ENCODE measurements at regions not wholly inside any gene's neighbourhood (a gene's known extent, or its start where the extent isn't known, plus 50 kb on each side); places are given as distances from the start of the nearest gene placed in this dataset.
A peak's percentile ranks its signal among the peaks of the same experiment; 100 is the strongest.

DNA sequence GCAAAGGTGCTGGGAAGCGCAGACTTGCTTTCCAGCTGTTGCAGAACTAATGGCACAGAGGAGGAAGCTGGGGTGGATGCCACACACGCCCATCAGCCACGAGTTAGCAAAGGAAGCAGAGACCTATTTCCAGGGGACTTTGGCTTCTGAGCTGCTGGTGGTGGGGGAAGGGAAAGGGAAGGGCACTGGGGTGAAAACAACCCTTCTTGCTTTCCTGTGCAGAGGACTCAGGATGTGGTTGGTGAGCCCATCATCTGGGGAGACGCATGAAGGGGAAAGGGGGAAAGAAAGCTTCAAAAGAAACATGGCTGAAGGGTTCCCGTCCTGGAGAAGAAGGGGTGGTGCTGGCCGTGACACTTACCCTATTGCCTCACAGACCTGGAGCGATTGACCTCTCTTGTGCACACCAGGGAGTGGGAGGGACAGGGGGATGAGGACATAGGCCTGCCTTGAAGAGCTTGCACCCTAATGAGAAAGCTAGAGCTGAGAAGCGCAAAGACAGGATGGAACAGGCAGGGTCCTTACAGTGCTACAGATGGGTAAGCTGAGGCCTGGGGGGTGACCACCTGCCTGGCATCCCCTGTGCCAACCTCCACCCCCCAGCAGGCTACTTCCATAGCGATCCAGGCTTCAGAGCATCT is 140.8 kb upstream of the RAB4A start (continued):
- TF ChIP-seq, protein P1, sequence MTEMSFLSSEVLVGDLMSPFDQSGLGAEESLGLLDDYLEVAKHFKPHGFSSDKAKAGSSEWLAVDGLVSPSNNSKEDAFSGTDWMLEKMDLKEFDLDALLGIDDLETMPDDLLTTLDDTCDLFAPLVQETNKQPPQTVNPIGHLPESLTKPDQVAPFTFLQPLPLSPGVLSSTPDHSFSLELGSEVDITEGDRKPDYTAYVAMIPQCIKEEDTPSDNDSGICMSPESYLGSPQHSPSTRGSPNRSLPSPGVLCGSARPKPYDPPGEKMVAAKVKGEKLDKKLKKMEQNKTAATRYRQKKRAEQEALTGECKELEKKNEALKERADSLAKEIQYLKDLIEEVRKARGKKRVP (CRISPR knock-in tag; IDR thresholded peaks at IDR 0.05): no peak
- TF ChIP-seq, protein P2, sequence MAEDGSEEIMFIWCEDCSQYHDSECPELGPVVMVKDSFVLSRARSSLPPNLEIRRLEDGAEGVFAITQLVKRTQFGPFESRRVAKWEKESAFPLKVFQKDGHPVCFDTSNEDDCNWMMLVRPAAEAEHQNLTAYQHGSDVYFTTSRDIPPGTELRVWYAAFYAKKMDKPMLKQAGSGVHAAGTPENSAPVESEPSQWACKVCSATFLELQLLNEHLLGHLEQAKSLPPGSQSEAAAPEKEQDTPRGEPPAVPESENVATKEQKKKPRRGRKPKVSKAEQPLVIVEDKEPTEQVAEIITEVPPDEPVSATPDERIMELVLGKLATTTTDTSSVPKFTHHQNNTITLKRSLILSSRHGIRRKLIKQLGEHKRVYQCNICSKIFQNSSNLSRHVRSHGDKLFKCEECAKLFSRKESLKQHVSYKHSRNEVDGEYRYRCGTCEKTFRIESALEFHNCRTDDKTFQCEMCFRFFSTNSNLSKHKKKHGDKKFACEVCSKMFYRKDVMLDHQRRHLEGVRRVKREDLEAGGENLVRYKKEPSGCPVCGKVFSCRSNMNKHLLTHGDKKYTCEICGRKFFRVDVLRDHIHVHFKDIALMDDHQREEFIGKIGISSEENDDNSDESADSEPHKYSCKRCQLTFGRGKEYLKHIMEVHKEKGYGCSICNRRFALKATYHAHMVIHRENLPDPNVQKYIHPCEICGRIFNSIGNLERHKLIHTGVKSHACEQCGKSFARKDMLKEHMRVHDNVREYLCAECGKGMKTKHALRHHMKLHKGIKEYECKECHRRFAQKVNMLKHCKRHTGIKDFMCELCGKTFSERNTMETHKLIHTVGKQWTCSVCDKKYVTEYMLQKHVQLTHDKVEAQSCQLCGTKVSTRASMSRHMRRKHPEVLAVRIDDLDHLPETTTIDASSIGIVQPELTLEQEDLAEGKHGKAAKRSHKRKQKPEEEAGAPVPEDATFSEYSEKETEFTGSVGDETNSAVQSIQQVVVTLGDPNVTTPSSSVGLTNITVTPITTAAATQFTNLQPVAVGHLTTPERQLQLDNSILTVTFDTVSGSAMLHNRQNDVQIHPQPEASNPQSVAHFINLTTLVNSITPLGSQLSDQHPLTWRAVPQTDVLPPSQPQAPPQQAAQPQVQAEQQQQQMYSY (CRISPR knock-in tag; IDR thresholded peaks at IDR 0.05): no peak
- TF ChIP-seq, protein P3, sequence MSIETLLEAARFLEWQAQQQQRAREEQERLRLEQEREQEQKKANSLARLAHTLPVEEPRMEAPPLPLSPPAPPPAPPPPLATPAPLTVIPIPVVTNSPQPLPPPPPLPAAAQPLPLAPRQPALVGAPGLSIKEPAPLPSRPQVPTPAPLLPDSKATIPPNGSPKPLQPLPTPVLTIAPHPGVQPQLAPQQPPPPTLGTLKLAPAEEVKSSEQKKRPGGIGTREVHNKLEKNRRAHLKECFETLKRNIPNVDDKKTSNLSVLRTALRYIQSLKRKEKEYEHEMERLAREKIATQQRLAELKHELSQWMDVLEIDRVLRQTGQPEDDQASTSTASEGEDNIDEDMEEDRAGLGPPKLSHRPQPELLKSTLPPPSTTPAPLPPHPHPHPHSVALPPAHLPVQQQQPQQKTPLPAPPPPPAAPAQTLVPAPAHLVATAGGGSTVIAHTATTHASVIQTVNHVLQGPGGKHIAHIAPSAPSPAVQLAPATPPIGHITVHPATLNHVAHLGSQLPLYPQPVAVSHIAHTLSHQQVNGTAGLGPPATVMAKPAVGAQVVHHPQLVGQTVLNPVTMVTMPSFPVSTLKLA (IDR thresholded peaks at IDR 0.05): no peak
- peak; percentile 60; the same call in 1 of the 2 replicates for TF ChIP-seq MEF2D (CRISPR knock-in tag; IDR thresholded peaks at IDR 0.05)
- peak; percentile 80; the same call in 1 of the 2 replicates for TF ChIP-seq PITX1 (CRISPR knock-in tag; IDR thresholded peaks at IDR 0.05)
- TF ChIP-seq, protein P4, sequence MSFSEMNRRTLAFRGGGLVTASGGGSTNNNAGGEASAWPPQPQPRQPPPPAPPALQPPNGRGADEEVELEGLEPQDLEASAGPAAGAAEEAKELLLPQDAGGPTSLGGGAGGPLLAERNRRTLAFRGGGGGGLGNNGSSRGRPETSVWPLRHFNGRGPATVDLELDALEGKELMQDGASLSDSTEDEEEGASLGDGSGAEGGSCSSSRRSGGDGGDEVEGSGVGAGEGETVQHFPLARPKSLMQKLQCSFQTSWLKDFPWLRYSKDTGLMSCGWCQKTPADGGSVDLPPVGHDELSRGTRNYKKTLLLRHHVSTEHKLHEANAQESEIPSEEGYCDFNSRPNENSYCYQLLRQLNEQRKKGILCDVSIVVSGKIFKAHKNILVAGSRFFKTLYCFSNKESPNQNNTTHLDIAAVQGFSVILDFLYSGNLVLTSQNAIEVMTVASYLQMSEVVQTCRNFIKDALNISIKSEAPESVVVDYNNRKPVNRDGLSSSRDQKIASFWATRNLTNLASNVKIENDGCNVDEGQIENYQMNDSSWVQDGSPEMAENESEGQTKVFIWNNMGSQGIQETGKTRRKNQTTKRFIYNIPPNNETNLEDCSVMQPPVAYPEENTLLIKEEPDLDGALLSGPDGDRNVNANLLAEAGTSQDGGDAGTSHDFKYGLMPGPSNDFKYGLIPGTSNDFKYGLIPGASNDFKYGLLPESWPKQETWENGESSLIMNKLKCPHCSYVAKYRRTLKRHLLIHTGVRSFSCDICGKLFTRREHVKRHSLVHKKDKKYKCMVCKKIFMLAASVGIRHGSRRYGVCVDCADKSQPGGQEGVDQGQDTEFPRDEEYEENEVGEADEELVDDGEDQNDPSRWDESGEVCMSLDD (CRISPR knock-in tag; IDR thresholded peaks at IDR 0.05; ENCODE audit: borderline replicate concordance): peak; percentile 35; the same call in 1 of the 2 replicates
- TF ChIP-seq ZSCAN31 (CRISPR knock-in tag; IDR thresholded peaks at IDR 0.05; ENCODE audit: low read depth): no peak
- peak; percentile 35; the same call in 1 of the 2 replicates for TF ChIP-seq MEIS1 (CRISPR knock-in tag; IDR thresholded peaks at IDR 0.05; ENCODE audit: borderline replicate concordance)
- peak; percentile 81 for TF ChIP-seq NCOR1 (IDR thresholded peaks at IDR 0.05; ENCODE audit: borderline replicate concordance, low read length)
- TF ChIP-seq IKZF4 (CRISPR knock-in tag; IDR thresholded peaks at IDR 0.05; ENCODE audit: borderline replicate concordance, low read depth, not compliant biosample characterization): peak; percentile 71
- TF ChIP-seq NR1H2 (CRISPR knock-in tag; IDR thresholded peaks at IDR 0.05; ENCODE audit: borderline replicate concordance, low read depth): no peak
- TF ChIP-seq GATAD1 (CRISPR knock-in tag; IDR thresholded peaks at IDR 0.05): peak; percentile 31; the same call in 1 of the 2 replicates
- peak; percentile 54 to 69; a peak in 2 of 4 replicates for TF ChIP-seq POLR2A (IDR thresholded peaks at IDR 0.05; ENCODE audit: insufficient read depth in 1 of 2, low read depth in 2 of 2, low read length in 2 of 2)
- TF ChIP-seq, protein P5, sequence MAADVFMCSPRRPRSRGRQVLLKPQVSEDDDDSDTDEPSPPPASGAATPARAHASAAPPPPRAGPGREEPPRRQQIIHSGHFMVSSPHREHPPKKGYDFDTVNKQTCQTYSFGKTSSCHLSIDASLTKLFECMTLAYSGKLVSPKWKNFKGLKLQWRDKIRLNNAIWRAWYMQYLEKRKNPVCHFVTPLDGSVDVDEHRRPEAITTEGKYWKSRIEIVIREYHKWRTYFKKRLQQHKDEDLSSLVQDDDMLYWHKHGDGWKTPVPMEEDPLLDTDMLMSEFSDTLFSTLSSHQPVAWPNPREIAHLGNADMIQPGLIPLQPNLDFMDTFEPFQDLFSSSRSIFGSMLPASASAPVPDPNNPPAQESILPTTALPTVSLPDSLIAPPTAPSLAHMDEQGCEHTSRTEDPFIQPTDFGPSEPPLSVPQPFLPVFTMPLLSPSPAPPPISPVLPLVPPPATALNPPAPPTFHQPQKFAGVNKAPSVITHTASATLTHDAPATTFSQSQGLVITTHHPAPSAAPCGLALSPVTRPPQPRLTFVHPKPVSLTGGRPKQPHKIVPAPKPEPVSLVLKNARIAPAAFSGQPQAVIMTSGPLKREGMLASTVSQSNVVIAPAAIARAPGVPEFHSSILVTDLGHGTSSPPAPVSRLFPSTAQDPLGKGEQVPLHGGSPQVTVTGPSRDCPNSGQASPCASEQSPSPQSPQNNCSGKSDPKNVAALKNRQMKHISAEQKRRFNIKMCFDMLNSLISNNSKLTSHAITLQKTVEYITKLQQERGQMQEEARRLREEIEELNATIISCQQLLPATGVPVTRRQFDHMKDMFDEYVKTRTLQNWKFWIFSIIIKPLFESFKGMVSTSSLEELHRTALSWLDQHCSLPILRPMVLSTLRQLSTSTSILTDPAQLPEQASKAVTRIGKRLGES (CRISPR knock-in tag; IDR thresholded peaks at IDR 0.05; ENCODE audit: borderline replicate concordance): no peak
- TF ChIP-seq HHEX (CRISPR knock-in tag; IDR thresholded peaks at IDR 0.05): no peak
- TF ChIP-seq SOX6 (IDR thresholded peaks at IDR 0.05): no peak
- peak; percentile 90 for TF ChIP-seq SOX6 (CRISPR knock-in tag; IDR thresholded peaks at IDR 0.05)

Data from HepG2 (cell line).